ENCODE measurements at regions not wholly inside any gene's neighbourhood (a gene's known extent, or its start where the extent isn't known, plus 50 kb on each side); places are given as distances from the start of the nearest gene placed in this dataset.

DNA sequence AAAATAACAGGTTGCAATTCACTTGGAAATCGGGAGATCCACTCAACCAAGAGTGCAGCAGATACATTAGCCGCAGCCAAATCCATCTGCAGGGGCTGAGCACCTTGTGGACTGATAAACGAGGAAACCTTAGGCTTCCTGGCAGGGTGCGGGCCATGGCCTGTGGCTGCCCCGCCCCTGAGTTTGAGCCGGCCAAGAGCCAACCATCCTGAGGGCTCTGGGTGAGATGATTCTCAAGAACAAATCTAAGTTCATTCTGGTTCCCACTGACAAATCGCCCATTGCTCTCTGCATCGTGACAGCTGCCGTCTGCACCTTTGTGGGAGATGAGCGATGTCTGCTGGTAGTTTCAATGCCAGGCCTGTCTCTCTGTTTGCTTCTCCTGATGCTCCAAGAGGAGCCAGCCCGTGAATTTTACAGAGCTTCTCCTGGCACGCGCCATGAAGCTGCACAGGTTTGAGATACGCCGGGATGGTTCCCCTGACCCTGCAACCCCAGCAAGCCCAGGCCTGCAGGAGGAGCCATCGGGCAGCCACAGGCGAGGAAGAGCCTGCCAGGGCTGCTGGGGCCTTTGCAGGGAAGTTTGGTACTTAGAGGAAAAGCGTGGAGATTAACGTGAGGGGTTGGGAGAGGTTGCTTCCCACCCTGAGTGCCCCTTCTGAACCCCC is 154.0 kb downstream of the OLFM1 start:
- Mint-ChIP-seq H3K36me3 (ENCODE audit: low read depth) (no peaks in the 10 kb centered on the region), H3K27ac (no peak overlapping the region), H3K27me3 (peaks cover 39% of the 10 kb centered on the region), H3K4me1 (peaks cover 10% of the 10 kb centered on the region), H3K4me3 (no peak overlapping the region)
- no peak for ATAC-seq
- no peak for DNase-seq
- H3K9me3 ChIP-seq (ENCODE audit: control insufficient read depth, low read length, poor library complexity, severe bottlenecking), result no peaks in the 10 kb centered on the region

DNA sequence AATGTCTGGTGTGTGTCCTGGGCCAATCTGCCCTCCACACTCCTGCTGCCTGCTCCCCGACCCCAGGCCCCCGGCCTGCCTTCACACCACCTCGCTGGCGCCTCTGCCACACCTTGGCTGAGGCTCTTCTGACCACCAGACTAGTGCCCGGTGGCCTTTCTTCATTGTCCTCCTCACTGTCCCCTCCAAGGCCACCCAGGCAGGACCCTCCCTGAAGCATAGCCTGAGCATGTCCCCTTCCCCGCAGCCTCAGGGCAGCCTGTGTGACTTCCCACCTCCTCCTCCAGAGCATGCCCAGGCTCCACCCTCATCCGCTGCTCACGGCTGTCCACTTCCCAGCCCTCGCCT is 154.6 kb downstream of the OLFM1 start:
- ATAC-seq (no peak), DNase-seq (no peak)
- Mint-ChIP-seq H3K4me1 (peaks cover 10% of the 10 kb centered on the region), H3K27ac (no peak overlapping the region), H3K36me3 (ENCODE audit: low read depth) (no peaks in the 10 kb centered on the region), H3K27me3 (peaks cover 44% of the 10 kb centered on the region), H3K4me3 (no peak overlapping the region)
- no peaks in the 10 kb centered on the region for H3K9me3 ChIP-seq (ENCODE audit: control insufficient read depth, low read length, poor library complexity, severe bottlenecking)

DNA sequence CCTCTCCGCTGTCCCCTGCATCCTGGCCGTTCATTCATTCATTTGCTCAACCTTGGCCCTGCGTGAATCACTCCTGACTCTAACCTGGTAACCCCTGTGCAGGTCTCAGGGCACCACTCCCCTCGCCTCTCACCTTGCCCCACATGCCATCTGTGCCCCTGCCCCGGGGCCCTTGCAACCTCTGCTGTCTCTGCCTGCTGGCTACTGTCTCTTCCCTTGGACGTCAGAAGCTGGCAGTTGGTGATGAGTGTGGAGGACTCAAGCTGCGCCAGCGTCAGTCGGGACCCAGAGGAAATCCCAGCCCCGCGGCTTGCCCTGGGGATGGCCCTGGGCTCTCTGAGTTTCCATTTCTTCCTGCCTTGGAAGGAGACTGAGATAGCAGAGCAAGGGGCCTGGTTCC is 154.9 kb downstream of the OLFM1 start:
- DNase-seq (no peak), ATAC-seq (no peak)
- Mint-ChIP-seq H3K4me1 (peaks cover 10% of the 10 kb centered on the region), H3K27me3 (peaks cover 47% of the 10 kb centered on the region), H3K27ac (no peak overlapping the region), H3K4me3 (no peak overlapping the region), H3K36me3 (ENCODE audit: low read depth) (no peaks in the 10 kb centered on the region)
- no peaks in the 10 kb centered on the region for H3K9me3 ChIP-seq (ENCODE audit: control insufficient read depth, low read length, poor library complexity, severe bottlenecking)

DNA sequence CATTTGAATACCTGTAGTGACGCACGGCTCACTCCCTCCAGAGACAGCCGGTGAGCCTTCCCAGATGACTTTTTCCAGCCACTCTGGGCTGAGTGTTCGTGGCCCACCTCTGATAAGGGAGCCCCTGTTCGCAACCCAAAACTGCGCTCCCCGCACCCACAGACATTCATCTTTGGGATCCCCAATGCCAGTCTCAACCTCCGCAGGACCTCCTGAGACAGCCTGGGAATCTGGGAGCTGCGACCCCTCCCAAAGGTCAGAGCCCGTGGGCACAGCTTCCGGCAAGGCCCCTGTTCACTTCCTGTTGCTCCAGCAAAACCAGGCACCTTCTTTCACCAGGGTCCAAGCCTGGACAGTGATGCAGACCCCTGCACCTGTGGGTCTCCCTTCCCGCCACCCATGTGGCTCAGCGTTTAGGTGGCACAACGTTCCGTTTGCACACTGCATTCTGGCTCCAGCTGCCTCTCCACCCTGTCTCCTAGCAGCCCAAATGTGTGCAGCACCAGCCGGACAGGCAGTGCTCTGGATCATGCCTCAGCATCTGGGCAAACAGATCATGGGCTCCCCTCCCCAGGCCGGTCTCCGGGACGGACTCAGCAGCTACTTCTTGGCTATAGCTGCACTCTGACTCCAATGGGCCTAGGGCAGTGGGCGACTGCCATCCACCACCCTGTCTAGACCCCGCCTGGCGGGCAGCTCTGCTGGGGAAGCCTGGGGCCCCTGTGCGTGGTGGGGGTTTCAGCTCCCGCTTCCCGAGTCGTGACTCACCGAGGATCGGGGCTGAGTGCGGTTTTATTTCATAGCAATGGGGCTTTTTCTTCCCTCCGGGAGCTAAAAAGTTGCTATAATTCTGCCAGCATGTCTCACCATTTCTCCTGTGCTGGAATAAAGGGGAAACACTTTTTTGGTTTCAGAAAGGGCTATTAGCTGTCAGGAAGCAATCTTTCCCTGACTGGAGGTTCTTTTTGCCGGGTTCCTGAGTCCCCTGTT is 156.0 kb downstream of the OLFM1 start:
- peaks cover 55% of the 10 kb centered on the region for H3K27me3 Mint-ChIP-seq
- no peak overlapping the region for H3K27ac Mint-ChIP-seq
- no peaks in the 10 kb centered on the region for H3K36me3 Mint-ChIP-seq (ENCODE audit: low read depth)
- H3K4me1 Mint-ChIP-seq, result peaks cover 10% of the 10 kb centered on the region
- DNase-seq (no peak), ATAC-seq (no peak)
- H3K9me3 ChIP-seq (ENCODE audit: control insufficient read depth, low read length, poor library complexity, severe bottlenecking), result no peaks in the 10 kb centered on the region
- no peak overlapping the region for H3K4me3 Mint-ChIP-seq

DNA sequence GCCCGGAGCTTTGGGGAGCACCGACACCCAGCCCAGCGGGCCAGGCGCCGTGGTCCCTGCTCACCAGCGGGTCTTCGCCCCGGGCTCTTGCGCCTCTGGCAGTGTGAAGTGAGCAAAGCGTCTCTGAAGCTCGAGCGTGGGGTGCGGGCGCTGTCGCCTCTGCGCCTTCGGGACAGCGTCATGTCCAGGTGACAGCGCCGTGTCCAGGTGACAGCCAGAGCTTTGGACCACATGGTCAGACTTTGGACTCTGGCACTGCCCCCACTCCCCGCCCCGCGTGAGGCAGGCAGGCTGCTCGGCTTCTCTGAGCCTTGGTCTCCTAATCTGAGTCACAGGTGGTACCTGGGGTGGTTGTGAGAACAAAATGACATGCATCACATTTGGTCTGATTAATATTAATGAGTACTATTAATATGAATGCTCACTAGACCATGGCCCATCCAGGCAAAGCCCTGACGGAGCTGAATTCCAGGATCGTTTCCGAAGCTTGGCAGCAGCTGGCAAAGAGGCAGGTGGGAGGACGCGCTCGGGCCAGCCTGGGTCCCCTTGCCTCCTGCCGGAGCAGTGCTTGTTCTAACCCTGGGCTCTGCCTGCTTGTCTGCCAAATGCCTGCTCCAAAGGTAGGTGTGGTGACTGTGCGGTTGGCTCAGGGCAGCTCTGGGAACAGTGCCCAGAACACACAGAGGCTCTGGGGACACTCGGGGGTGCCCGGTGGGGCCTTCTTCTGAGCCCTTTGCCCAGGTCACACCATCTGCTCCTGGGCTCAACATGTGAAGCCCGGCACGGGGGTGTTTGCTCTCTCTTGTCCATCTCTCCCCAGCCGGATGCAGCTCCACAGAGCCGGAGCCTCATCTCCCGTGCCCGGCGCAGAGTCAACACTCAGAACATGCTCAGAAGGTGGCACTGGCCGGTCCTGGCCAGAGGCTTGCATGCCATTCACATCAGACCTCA is 157.1 kb downstream of the OLFM1 start:
- H3K9me3 ChIP-seq (ENCODE audit: control insufficient read depth, low read length, poor library complexity, severe bottlenecking), result no peaks in the 10 kb centered on the region
- Mint-ChIP-seq H3K27ac (no peak overlapping the region), H3K4me3 (no peak overlapping the region), H3K27me3 (peaks cover 55% of the 10 kb centered on the region), H3K36me3 (ENCODE audit: low read depth) (no peaks in the 10 kb centered on the region), H3K4me1 (peaks cover 10% of the 10 kb centered on the region)
- ATAC-seq (no peak), DNase-seq (no peak)

DNA sequence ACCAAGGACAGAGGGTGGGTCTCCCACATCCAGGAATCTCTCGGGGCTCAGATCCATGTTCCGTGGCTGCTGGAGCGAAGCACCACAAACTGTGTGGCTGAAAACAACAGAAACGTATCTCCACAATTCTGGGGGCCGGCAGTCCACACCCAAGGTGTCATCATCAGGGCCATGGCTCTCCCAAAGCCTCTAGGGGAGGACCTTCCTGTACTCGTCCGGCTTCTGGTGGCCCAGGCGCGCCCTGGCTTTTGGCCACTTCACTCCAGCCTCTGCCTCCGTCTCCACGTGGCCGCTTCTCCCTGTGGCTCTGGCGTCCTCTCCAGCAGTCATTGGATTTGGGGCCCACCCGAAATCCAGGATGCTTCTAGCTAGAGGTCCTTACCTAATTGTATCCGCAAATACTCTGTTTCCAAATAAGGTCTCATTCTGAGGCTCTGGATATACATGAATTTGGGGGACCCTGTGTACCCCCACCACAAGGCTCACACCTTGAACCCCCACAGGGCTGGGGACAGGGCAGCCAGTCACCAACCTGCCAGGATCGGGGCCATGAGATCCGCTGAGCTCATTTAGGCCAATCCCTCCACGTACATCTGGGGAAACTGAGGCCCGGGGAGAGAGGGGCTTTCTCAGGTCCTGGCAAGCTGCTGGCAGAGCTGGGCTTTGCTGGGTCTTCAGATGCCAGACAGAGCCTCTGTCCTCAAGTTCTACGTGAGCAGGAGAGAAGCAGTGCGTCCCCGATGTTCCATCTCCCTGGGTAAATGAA is 158.2 kb downstream of the OLFM1 start:
- Mint-ChIP-seq H3K27me3 (peaks cover 53% of the 10 kb centered on the region), H3K4me3 (no peak overlapping the region), H3K4me1 (peaks cover 10% of the 10 kb centered on the region), H3K27ac (no peak overlapping the region), H3K36me3 (ENCODE audit: low read depth) (no peaks in the 10 kb centered on the region)
- no peak for DNase-seq
- no peak for ATAC-seq
- H3K9me3 ChIP-seq (ENCODE audit: control insufficient read depth, low read length, poor library complexity, severe bottlenecking), result no peaks in the 10 kb centered on the region

DNA sequence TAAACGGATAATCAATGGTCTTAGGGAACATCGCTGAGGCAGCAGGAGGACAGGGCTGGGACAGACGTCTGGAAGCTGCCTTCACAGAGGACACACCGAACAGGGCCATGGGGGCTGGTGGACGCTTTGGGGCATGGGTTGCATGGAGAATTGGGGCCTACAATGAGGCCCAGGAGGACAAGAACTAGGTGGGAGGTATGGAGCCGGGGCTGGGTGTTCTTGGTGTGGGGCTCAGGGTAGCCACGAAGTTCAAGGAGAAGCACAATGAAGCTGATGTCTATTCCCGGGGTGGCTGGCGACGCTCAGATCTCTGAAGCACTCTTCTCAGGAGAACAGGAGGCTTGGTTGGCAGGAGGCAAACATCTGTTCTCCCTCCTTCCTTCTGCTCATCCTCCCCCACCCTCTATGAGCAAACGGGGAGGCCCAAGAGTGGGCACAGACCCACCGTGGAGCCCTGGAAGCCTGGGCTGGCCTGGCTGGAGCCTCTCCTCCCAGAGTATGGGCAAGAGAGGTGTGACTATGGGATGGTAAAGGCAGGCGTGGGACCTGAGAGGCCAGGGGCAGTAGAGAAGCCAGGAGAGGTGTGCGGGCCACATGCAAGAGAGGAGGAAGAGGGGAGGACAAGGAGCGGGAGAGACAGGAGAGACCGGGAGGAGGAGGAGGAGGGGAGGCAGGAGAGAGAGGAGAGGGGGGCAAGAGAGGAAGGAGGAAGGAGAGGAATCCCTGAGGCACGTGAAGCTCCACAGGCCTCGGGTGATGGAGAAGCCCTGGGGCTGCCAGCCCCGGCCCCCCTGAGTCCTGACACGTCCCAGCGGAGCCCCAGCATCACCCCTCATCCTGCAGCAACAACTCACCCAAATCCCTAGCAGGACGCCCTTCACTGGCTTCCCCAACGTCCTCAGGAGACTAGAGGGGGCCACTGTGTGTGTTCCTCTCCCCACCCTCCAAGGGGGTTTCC is 159.1 kb downstream of the OLFM1 start:
- Mint-ChIP-seq H3K27ac (no peak overlapping the region), H3K4me1 (peaks cover 10% of the 10 kb centered on the region), H3K36me3 (ENCODE audit: low read depth) (no peaks in the 10 kb centered on the region), H3K4me3 (no peak overlapping the region), H3K27me3 (peaks cover 47% of the 10 kb centered on the region)
- no peaks in the 10 kb centered on the region for H3K9me3 ChIP-seq (ENCODE audit: control insufficient read depth, low read length, poor library complexity, severe bottlenecking)
- DNase-seq (no peak), ATAC-seq (no peak)

DNA sequence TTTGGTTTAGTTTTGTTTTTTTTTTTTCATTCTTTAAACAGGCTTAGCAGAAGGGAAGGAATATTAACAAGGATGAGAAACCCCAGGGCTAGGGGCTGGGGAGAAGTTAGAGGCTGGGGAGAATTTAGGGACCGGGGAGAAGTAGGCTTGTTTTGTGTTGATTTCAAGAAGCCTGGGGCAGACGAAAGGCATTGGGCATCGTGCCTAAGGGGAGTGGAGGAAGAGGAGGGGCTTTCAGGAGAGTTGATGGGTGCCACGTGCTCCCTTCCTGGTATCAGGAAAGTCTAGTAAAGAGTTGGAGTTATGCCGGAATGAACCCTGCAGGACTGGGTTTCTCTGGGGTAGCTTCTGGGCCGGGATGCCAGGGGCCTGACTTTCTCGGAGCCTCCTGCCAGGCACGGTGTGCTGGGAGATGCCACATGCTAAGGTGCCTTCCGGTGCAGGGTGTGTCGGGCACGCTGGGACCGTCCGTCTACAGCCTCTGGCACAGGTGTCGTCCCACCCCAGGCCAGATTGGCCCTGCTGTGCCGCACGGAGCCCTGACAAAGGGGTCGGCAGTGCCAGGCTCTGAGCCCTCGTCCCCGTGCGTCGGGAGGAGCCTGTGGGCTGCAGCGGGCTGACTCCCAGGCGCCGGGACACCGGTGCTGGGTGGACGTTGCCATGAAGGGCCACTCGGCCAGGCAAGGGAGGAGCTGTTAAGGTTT is 159.9 kb downstream of the OLFM1 start:
- Mint-ChIP-seq H3K4me3 (no peak overlapping the region), H3K27ac (no peak overlapping the region), H3K36me3 (ENCODE audit: low read depth) (no peaks in the 10 kb centered on the region), H3K27me3 (peaks cover 50% of the 10 kb centered on the region), H3K4me1 (peaks cover 7% of the 10 kb centered on the region)
- ATAC-seq, result no peak
- H3K9me3 ChIP-seq (ENCODE audit: control insufficient read depth, low read length, poor library complexity, severe bottlenecking), result no peaks in the 10 kb centered on the region
- DNase-seq, result no peak

DNA sequence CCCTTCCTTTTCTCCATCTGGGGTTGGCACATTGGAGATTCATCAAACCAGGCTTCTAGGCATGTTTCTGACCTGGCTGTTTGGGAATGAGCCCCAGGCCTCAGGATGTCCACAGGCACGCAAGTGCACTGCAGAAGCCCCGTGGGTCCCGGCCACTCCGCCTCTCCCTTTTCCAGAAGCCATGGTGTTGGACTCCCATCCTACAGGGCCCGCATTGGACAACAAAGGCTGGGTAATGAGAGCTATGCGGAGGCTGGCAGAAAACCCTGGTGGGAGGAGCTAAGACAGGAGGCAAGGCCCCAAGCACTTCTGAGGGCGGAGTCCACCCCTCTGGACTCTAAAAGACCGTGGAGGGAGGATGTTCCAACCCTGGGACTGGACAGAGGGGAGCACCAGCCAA is 160.6 kb downstream of the OLFM1 start:
- ATAC-seq, result no peak
- H3K9me3 ChIP-seq (ENCODE audit: control insufficient read depth, low read length, poor library complexity, severe bottlenecking), result no peaks in the 10 kb centered on the region
- Mint-ChIP-seq H3K27me3 (peaks cover 52% of the 10 kb centered on the region), H3K4me3 (no peak overlapping the region), H3K27ac (no peak overlapping the region), H3K4me1 (peaks cover 6% of the 10 kb centered on the region), H3K36me3 (ENCODE audit: low read depth) (no peaks in the 10 kb centered on the region)
- DNase-seq, result no peak

DNA sequence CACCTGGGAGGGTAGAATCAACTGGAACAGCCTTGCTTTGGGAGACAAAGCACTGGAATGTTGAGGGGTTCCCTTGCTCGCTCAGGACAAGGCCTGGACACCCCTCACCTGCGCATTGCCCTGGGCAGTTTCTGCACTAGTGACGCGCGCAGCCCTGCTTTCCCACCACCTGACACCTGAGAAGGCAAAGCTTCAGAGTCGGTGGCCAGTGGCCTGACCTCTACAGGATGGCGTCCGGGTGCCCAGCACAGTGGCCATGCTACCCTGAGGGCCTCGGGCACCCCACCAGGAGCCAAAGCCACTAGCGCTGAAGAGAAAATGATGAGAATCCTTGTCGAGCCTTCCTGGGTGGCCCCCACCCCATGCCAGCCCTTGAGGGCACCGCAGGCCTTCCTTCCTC is 161.3 kb downstream of the OLFM1 start:
- Mint-ChIP-seq H3K4me1 (peaks cover 6% of the 10 kb centered on the region), H3K27me3 (peaks cover 46% of the 10 kb centered on the region), H3K27ac (no peak overlapping the region), H3K4me3 (no peak overlapping the region), H3K36me3 (ENCODE audit: low read depth) (no peaks in the 10 kb centered on the region)
- no peaks in the 10 kb centered on the region for H3K9me3 ChIP-seq (ENCODE audit: control insufficient read depth, low read length, poor library complexity, severe bottlenecking)
- no peak for ATAC-seq
- DNase-seq, result no peak

DNA sequence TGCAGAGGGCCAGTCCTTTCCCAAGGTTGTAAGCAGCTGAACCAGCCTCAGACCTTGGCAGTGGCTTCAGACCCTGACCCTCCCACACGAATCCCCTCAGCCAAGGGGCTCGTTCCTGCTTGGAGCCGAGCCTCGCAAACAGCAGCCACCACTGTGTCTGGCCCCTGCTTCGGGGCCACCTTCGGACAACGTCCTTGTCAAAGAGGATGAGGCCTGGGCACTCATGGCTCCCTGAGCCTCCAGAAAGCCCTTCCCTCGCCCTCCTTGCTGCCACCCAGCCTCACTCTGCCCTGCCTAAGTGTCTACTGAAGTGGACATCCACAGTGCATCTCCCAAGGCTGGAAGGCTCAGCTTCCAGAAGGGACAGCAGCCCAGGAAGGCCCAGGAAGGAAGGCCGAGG is 161.7 kb downstream of the OLFM1 start:
- Mint-ChIP-seq H3K27me3 (peaks cover 45% of the 10 kb centered on the region), H3K4me3 (no peak overlapping the region), H3K4me1 (peaks cover 6% of the 10 kb centered on the region), H3K27ac (no peak overlapping the region), H3K36me3 (ENCODE audit: low read depth) (no peaks in the 10 kb centered on the region)
- DNase-seq (no peak), ATAC-seq (no peak)
- H3K9me3 ChIP-seq (ENCODE audit: control insufficient read depth, low read length, poor library complexity, severe bottlenecking), result no peaks in the 10 kb centered on the region

Data from T-helper 17 cell (primary cell).